ENCODE measurements at regions not wholly inside any gene's neighbourhood (a gene's known extent, or its start where the extent isn't known, plus 50 kb on each side); places are given as distances from the start of the nearest gene placed in this dataset.

GRCh38 chr12:91377436-91377835, 194.8 kb upstream of the DCN start:
- no peak for DNase-seq

- no peak for DNase-seq
These were observed 190.5 kb upstream of the DCN start for GRCh38 chr12:91373086-91373485.

DNA sequence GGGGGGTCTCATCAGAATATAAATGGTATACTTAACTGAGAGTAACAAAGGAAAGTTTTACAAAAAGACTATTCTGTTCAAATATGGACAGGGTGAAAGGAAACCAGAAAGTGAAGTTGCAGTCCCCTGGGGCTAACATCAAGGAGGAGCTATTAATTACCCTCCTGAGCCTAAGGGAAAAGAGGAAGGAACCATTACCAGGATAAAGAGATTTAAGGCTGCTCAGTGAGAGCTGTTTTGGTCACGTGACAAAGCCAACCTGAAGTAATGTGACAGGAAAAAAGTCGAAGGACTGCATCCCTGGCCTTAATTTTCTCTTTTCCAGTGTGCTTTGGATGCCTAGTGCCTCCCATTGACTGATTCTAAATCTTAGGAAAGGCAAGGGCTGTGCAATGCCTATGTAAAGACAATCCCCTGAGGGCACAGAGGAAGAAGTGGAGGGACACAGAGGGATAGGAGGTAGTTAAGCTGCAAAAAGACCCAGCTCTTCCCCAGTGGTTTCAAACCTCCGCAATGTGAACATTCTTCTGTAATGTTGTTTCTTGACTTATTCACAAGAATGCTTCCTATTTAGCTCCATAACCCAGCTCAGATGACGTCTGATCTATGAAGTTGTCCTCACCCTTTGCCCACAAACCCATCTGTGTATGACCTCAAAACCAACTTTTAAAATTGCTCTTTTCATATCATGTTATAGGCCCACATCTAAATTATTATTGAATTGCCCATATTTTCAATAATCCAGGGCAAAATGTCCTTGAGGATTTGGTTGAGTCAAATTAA, 187.7 kb upstream of the DCN start:
- peak; percentile 61 for DNase-seq

DNA sequence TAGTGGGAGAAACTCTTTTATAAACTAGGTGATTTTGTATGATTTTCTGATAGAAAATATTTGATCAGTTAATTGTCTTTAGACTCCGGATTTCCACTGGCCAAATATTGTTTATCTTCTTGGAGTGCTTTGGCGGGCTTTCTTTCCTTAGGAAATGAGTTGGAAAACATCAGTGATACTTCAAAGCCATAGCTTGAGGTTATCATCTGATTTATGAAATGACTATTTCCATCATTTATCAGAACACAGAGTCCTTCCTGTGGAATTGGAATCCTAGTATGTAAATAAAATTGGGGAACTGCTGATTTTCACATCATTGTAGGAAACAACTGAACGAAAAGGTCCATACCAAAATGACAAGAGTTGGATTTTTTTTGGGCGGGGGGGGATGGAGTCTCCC, 186.0 kb upstream of the DCN start:
- DNase-seq, result no peak

- peak; percentile 31 for DNase-seq
These were observed 184.7 kb upstream of the DCN start for GRCh38 chr12:91367234-91367849.

DNA sequence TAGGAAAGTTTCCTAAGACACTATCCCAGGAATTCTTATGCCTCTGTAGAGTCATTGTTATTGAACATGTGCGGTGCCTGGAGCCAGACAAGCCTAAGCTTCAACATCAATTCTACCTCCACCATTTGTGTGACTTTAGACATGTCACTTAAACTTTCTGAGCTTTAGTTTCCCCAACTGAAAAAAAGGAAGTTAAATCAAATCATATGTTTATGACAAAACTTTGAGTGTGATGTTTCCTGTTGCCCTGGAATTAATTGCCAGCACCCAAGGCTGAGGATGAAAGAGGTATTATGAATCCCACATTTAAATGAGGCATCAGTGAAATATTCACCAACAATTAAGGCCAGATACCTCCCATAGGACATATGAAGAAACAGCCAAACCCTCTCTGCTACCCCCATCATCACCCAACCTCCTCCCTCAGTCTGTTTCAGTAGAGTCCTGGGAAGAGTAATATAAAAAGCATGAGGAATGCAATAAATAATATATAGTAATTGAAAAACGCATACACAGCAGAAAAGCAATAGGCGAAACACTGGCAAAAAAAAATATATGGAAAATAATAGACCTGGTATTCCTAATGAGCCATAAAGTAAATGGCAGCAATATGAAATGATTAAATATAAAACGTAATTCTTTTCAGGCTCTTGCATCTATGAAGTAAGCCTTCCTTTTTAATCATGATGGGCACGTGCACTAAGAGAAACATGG, 182.0 kb upstream of the DCN start:
- DNase-seq, result no peak

DNA sequence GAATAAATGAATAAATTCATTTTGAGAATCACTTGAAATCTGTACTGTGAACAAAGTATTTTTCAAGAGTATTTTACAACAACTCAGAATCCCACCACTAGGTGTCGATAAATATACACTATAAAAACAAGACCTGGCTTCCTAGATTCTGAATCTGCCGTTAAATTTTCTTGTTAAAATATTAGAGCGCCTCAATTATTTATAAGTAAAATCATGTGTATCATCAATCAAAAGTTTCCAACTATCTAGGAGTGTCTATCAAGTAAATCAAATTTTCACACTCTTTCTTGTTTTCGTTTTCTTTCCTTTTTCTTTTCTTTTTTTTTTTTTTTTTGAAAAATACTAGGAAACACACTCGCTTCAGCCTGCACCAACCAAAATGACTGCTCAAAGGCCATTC, 179.2 kb upstream of the DCN start:
- DNase-seq, result peak; percentile 75

DNA sequence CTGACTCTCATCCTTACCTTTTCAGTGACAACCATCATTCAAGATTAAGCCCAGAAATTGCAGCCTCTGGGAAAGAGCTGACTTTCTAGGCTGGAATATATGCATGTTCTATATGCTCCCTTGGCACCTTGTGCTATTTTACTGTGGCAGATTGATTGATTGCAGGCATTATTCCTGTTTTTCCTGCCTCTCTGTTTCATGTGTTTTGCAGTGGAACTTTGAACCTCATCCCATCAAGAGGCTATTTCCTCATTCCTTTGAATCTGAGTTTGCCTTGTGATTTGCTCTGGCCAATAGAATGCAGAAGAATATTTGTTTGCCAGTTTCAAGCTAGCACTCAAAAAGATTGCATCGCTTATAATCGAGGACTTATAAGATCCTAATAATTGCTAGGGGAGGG, 174.8 kb upstream of the DCN start:
- no peak for DNase-seq

- no peak for DNase-seq
These were observed 173.8 kb upstream of the DCN start for GRCh38 chr12:91356405-91356804.

DNA sequence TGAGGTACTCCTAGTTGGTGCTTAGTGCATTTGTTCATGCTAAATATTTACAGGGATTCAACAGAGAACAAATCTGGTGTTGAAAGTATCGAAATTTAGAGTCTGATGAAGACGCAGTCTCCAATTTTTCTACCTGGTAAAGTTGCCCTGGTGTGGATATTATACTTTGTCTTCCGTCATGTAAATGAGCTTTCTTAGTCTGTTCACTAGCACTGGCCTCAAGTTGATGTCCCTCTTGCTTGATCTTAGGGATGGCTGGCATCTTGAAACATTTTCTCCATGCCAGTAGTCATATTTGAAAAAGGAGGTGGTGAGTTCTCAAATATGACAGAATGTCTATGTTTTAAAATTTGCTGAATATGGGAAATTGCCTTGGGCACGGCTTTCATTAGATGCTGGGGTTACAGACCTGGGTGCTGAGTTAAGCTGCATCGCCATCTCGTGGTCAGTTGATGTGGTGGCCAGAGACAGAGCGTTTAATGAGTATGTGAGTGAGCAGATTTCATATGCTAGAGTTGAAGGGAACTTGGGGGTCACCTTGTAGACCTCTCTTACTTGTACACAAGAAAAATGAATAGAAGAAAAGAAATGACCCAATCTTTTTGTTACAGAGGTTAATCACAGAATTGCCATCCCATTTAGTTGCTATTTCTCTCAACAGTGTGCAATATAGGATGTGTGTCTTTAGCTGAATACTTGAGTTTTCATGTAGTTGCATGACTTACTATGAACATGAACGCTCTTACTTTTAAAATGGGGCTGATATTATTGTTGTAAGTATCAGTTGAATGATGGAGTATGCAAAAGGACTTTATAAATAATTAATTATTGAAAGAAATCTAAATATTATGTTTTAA, 172.8 kb upstream of the DCN start:
- peak; percentile 85 for DNase-seq

GRCh38 chr12:91353266-91353665, 170.6 kb upstream of the DCN start:
- DNase-seq, result no peak

DNA sequence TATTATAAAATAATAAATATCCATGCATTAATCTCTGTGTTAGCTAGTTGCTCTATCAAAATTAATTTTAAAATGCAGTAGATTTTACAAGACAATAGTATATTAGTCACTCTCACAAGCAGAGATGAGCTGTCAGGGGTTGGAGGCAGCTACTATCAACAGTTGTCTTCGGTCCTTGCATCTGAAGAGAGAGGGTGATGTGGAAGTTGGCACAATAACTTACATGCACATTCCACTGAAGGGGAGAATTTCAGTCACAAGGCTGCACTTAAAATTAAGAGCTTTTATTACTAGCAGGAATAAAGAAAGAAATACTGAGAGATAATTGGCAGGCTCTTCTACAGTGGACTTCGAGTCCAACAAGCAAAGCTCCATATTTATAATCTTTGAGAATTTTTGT, 166.9 kb upstream of the DCN start:
- no peak for DNase-seq

DNA sequence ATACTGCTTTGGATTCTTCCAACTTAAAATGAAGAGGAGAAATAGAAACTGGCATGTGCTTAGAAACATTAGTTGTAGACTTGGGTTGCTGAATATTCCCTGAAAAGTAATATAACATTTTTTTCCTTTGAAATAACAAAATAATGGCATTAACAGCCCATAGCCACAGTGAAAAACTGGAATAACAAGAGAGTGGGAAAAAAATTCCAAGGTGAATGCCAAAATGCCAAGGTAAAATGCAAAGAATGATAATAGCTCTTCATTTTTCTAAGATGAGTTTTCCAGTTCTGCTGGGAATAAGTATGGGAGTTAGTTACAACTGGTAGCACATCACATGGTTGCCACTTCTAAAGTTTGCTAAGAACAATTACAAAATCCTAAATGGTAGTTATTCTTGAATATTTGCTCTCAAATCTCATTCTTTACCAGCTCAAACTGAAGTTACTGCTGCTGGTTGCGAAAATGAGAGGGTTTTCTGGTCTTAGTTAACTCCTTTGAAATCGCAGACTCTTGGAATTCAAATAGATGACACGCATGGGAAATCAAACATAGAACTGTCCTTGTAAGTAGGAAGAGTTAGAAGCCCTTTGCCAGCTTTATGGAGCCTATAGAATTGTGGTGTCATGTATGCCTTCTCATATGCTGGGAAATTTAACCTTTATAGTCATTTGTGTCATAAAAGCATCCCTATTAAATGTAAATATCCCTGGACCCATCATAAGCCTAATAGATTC, 165.0 kb upstream of the DCN start:
- no peak for DNase-seq

- DNase-seq, result no peak
These were observed 164.2 kb upstream of the DCN start for GRCh38 chr12:91346827-91347226.

DNA sequence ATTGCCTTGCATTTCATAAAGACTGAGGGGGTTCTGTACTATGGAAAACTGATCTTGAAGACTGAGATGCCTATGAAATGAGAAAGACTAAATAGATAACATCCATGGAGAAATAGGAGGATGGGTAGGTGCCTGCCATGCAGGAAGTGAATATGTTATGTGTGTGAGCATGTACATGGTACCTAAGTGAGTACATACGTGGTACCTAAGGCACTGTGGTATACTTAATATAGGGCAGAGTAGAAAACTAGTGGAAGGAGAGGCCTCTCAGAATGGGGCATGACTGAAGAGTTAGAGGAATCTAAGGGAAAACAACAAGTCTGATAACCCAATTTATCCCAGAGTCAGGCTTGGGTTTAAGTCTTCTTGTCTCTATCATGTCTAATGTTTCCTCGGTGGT, 161.8 kb upstream of the DCN start:
- DNase-seq, result no peak

- no peak for DNase-seq
These were observed 160.4 kb upstream of the DCN start for GRCh38 chr12:91343010-91343409.

- no peak for DNase-seq
These were observed 156.5 kb upstream of the DCN start for GRCh38 chr12:91339106-91339505.

- DNase-seq, result no peak
These were observed 153.1 kb upstream of the DCN start for GRCh38 chr12:91335699-91336098.

- no peak for DNase-seq
These were observed 151.3 kb upstream of the DCN start for GRCh38 chr12:91333966-91334365.

- DNase-seq, result peak; percentile 34
These were observed 149.7 kb upstream of the DCN start for GRCh38 chr12:91332302-91332701.

DNA sequence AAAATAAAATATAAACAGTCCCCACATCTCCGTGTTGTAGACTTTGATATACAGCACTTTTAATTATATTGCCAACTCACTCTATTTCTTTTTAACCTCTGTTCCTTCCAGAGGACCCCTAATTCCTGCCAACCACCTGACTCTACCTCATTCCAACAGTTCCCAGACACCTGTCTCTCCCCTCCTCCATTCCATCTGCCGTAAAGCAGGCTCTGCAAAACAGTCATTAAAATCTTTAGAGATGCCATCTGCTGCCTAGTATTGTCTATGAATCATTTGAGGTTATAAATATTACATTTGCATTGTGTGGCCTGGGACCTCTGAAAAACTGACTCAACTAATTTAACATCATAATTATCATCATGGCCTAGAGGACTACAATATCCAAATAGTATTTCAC, 148.8 kb upstream of the DCN start:
- DNase-seq, result peak; percentile 84

GRCh38 chr12:91328451-91328850, 145.8 kb upstream of the DCN start:
- DNase-seq, result no peak

DNA sequence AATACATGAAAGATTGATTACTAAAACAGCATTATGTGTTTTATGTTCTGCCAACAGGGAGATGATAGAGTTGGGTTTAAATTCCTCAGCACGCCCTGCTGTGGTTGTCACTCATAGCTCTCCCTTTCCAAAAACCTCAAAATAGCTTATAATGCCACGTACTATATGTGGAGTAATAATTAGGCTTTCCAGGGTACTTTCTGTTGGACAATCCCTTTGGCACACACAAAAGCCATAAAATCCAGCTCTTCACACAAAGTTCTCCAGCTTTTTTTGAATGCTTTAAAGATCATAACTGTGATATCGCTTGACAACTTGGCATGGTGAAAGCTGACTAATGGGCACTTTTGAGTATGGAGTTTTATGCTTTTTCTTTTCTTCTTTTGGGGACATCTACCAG, 145.3 kb upstream of the DCN start:
- no peak for DNase-seq
